Neural cell (in vitro differentiated cells): ENCODE measurements at regions not wholly inside any gene's neighbourhood (a gene's known extent, or its start where the extent isn't known, plus 50 kb on each side); places are given as distances from the start of the nearest gene placed in this dataset.

Source experiments
- H2AFZ ChIP-seq: fragments of 200-600, 300-800 bp; sonication (generic), shearing (Covaris generic); 2 replicates; pipeline ENCODE4 v1.6.0; 2014; ENCODE audit warnings: low read depth, mild to moderate bottlenecking, antibody characterized with exemption, low read length, moderate library complexity
- H3F3A ChIP-seq: fragments of 200-600 bp; shearing (Covaris generic); 2 replicates; pipeline ENCODE4 v1.6.1; 2016; ENCODE audit warnings: mild to moderate bottlenecking, moderate library complexity, mixed read lengths, antibody characterized with exemption, low read length; ENCODE audit not compliant: insufficient read depth, poor library complexity, severe bottlenecking
- H3K27ac ChIP-seq: fragments of 200-600, 300-800 bp; sonication (generic), shearing (Covaris generic); 2 replicates; pipeline ENCODE4 v1.5.1; 2014; ENCODE audit warnings: mild to moderate bottlenecking, low read length, moderate library complexity
- H3K27me3 ChIP-seq: fragments of 300-800, 200-600 bp; sonication (generic), shearing (Covaris generic); 2 replicates; pipeline ENCODE4 v1.6.0; 2014; ENCODE audit warnings: mild to moderate bottlenecking, low read depth, low read length, moderate library complexity; ENCODE audit not compliant: insufficient read depth
- H3K36me3 ChIP-seq: fragments of 300-800, 200-600 bp; sonication (generic), shearing (Covaris generic); 2 replicates; pipeline ENCODE4 v1.5.1; 2014; ENCODE audit warnings: mild to moderate bottlenecking, antibody characterized with exemption, low read length, moderate library complexity; ENCODE audit not compliant: insufficient read depth
- H3K4me2 ChIP-seq: fragments of 300-800, 200-600 bp; sonication (generic), shearing (Covaris generic); 2 replicates; pipeline ENCODE4 v1.6.0; 2014; ENCODE audit warnings: mild to moderate bottlenecking, low read length
- H3K4me3 ChIP-seq: fragments of 300-800, 200-600 bp; sonication (generic), shearing (Covaris generic); 2 replicates; pipeline ENCODE4 v1.5.1; 2014; ENCODE audit warnings: mild to moderate bottlenecking, low read length, moderate library complexity
- H3K79me2 ChIP-seq: fragments of 200-600 bp; shearing (Covaris generic); replicated peaks from 2 replicates; pipeline ENCODE4 v1.6.0; 2014; ENCODE audit warnings: mild to moderate bottlenecking, low read length, moderate library complexity; ENCODE audit not compliant: insufficient read depth
- H3K9ac ChIP-seq: fragments of 300-800, 200-600 bp; sonication (generic), shearing (Covaris generic); 2 replicates; pipeline ENCODE4 v1.6.1; 2016; ENCODE audit warnings: mild to moderate bottlenecking, low read length, mixed read lengths
- H3K9me2 ChIP-seq: fragments of 200-600 bp; shearing (Covaris generic); 2 replicates; pipeline ENCODE4 v1.6.1; 2016; ENCODE audit warnings: mild to moderate bottlenecking, low read length, mixed read lengths; ENCODE audit not compliant: insufficient read depth
- H3K9me3 ChIP-seq: fragments of 200-600, 300-800 bp; sonication (generic), shearing (Covaris generic); 2 replicates; pipeline ENCODE4 v1.6.1; 2016; ENCODE audit warnings: mild to moderate bottlenecking, mixed run types, low read length, moderate library complexity, mixed read lengths
- H4K20me1 ChIP-seq: fragments of 200-600 bp; shearing (Covaris generic); 2 replicates; pipeline ENCODE4 v1.6.1; 2016; ENCODE audit warnings: mild to moderate bottlenecking, mixed run types; ENCODE audit not compliant: insufficient read depth
- EP300 ChIP-seq: fragments of 450-650 bp; conservative IDR thresholded peaks from 2 replicates; pipeline ENCODE4 v1.6.1; 2014; ENCODE audit warnings: antibody characterized with exemption, mild to moderate bottlenecking, moderate library complexity; ENCODE audit not compliant: poor library complexity, severe bottlenecking
- EZH2 ChIP-seq: fragments of 200-600, 300-800 bp; shearing (Covaris generic), sonication (generic); IDR thresholded peaks from 2 replicates; pipeline ENCODE4 v1.6.1; 2014; ENCODE audit warnings: antibody characterized with exemption, low read length, borderline replicate concordance, mild to moderate bottlenecking; ENCODE audit not compliant: insufficient read depth, poor library complexity, severe bottlenecking
- MXI1 ChIP-seq: fragments of 450-650 bp; conservative IDR thresholded peaks from 2 replicates; pipeline ENCODE4 v1.6.1; 2014; ENCODE audit warnings: antibody characterized with exemption, mild to moderate bottlenecking; ENCODE audit not compliant: poor library complexity, severe bottlenecking
- POLR2AphosphoS5 ChIP-seq: IDR thresholded peaks from 2 replicates; pipeline ENCODE4 v1.6.1; 2012
- RAD21 ChIP-seq: fragments of 450-650 bp; conservative IDR thresholded peaks from 2 replicates; pipeline ENCODE4 v1.6.1; 2014; ENCODE audit warnings: antibody characterized with exemption, mild to moderate bottlenecking, moderate library complexity
- SMC3 ChIP-seq: fragments of 450-650 bp; conservative IDR thresholded peaks from 2 replicates; pipeline ENCODE4 v1.6.1; 2014; ENCODE audit warnings: antibody characterized with exemption, mild to moderate bottlenecking, moderate library complexity; ENCODE audit not compliant: poor library complexity
- TAF1 ChIP-seq: IDR thresholded peaks from 2 replicates; pipeline ENCODE4 v1.6.1; 2012; ENCODE audit warnings: low read depth
- TF ChIP-seq, protein P1 (sequence below): fragments of 450-650 bp; IDR thresholded peaks from 2 replicates; pipeline ENCODE4 v1.5.1; 2014; ENCODE audit warnings: antibody characterized with exemption, mild to moderate bottlenecking, moderate library complexity; ENCODE audit not compliant: poor library complexity, severe bottlenecking
- TF ChIP-seq, protein P2 (sequence below): IDR thresholded peaks from 2 replicates; pipeline ENCODE4 v1.6.1; 2012; ENCODE audit warnings: borderline replicate concordance

DNA sequence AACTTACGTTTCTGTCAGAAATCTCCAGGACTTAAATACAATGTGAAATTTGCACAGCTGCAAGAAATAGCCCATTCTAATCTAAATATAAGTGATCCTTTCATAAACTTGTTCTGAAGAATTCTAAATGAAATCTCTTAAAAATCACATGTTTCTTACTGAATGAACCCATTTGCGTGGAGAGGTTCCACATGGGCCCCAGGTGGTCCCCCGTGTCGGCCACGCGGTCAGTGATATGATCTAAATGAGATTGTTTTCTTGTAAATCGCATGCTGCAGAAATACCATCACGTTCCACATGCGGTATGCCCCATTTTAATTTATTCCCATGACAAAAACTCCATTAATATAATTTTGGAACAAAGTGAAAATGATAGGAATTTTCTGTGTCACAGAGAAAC, 818.9 kb upstream of the SLC35B3 start:
- Histone ChIP-seq H3K4me2 (no peak overlapping the region), H3K4me3 (no peak overlapping the region), H3F3A (no peaks in the 10 kb centered on the region), H3K27me3 (no peaks in the 10 kb centered on the region), H2AFZ (no peak overlapping the region), H3K79me2 (no peaks in the 10 kb centered on the region), H3K36me3 (no peaks in the 10 kb centered on the region), H3K27ac (no peak overlapping the region), H3K9me3 (no peaks in the 10 kb centered on the region), H3K9ac (no peak overlapping the region), H3K9me2 (no peaks in the 10 kb centered on the region), H4K20me1 (no peaks in the 10 kb centered on the region)
- no peak for TF ChIP-seq EP300
- TF ChIP-seq RAD21: no peak
- TF ChIP-seq TAF1: no peak
- TF ChIP-seq, protein P1, sequence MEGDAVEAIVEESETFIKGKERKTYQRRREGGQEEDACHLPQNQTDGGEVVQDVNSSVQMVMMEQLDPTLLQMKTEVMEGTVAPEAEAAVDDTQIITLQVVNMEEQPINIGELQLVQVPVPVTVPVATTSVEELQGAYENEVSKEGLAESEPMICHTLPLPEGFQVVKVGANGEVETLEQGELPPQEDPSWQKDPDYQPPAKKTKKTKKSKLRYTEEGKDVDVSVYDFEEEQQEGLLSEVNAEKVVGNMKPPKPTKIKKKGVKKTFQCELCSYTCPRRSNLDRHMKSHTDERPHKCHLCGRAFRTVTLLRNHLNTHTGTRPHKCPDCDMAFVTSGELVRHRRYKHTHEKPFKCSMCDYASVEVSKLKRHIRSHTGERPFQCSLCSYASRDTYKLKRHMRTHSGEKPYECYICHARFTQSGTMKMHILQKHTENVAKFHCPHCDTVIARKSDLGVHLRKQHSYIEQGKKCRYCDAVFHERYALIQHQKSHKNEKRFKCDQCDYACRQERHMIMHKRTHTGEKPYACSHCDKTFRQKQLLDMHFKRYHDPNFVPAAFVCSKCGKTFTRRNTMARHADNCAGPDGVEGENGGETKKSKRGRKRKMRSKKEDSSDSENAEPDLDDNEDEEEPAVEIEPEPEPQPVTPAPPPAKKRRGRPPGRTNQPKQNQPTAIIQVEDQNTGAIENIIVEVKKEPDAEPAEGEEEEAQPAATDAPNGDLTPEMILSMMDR: no peak
- no peak for TF ChIP-seq MXI1
- TF ChIP-seq, protein P2, sequence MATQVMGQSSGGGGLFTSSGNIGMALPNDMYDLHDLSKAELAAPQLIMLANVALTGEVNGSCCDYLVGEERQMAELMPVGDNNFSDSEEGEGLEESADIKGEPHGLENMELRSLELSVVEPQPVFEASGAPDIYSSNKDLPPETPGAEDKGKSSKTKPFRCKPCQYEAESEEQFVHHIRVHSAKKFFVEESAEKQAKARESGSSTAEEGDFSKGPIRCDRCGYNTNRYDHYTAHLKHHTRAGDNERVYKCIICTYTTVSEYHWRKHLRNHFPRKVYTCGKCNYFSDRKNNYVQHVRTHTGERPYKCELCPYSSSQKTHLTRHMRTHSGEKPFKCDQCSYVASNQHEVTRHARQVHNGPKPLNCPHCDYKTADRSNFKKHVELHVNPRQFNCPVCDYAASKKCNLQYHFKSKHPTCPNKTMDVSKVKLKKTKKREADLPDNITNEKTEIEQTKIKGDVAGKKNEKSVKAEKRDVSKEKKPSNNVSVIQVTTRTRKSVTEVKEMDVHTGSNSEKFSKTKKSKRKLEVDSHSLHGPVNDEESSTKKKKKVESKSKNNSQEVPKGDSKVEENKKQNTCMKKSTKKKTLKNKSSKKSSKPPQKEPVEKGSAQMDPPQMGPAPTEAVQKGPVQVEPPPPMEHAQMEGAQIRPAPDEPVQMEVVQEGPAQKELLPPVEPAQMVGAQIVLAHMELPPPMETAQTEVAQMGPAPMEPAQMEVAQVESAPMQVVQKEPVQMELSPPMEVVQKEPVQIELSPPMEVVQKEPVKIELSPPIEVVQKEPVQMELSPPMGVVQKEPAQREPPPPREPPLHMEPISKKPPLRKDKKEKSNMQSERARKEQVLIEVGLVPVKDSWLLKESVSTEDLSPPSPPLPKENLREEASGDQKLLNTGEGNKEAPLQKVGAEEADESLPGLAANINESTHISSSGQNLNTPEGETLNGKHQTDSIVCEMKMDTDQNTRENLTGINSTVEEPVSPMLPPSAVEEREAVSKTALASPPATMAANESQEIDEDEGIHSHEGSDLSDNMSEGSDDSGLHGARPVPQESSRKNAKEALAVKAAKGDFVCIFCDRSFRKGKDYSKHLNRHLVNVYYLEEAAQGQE: no peak
- no peak for TF ChIP-seq EZH2
- TF ChIP-seq POLR2AphosphoS5: no peak
- no peak for TF ChIP-seq SMC3

DNA sequence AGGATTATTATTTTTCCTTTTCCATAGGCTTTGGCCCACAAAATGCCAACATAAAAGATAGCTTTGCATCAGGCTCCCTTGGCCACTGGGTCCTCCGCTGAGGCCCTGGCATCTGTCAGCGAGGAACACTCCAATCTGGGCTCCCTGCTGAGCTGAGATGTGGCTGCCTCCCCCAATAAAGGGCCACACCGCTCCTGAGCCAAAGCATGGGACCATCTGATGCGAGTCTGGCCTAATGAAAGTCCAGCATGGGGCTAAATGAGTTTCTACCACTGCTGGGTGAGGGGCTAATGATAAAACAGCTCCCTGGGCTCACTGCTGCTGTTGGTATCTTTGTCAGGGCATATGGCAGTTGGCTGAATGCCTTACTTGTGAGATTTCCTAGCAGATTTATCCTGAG, 817.5 kb upstream of the SLC35B3 start:
- Histone ChIP-seq H3K9ac (no peak overlapping the region), H3K4me3 (no peak overlapping the region)

More for the DNA sequence above, 817.5 kb upstream of the SLC35B3 start:
- Histone ChIP-seq H3K9me2 (no peaks in the 10 kb centered on the region), H2AFZ (no peak overlapping the region), H3K36me3 (no peaks in the 10 kb centered on the region), H3K27ac (no peak overlapping the region), H3F3A (no peaks in the 10 kb centered on the region), H3K4me2 (no peak overlapping the region), H3K9me3 (no peaks in the 10 kb centered on the region), H3K27me3 (no peaks in the 10 kb centered on the region), H3K79me2 (no peaks in the 10 kb centered on the region), H4K20me1 (no peaks in the 10 kb centered on the region)
- TF ChIP-seq MXI1: no peak
- TF ChIP-seq, protein P1: no peak
- no peak for TF ChIP-seq EP300
- no peak for TF ChIP-seq RAD21
- TF ChIP-seq, protein P2: no peak
- TF ChIP-seq POLR2AphosphoS5: no peak
